ENCODE measurements at regions not wholly inside any gene's neighbourhood (a gene's known extent, or its start where the extent isn't known, plus 50 kb on each side); places are given as distances from the start of the nearest gene placed in this dataset.

DNA sequence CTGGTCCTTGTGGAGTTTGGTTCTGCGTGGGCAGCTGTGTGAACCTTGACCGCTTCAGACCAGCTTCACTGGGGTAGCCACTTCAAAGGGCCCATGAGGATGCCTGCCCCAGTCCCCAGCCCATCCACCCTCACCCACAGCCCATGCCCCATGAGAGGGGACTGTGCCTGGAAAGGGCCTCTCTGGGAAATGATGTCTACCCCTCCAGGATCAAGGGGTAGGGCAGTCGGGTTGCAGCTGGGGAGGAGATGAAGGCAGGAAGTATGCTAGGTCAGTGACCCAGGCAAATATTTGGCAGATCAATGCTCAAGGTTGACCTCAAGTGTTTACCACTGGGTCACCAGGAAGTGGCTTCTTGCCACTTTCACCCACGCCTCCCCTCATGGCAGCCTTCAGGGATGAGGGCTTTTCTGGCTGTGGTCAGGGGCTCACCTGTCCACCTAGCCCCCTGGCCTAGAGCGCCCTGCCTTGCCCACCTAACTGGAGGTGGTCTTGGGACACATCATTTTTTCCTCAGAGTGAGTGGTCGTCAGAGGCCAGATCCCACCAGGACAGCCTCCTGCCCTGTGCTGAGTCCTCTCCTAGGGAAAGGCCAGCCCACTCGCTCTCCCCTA, 109.5 kb downstream of the SNX5 start:
- DNase-seq (ENCODE audit: low spot score), result no peak
- H3K27ac Mint-ChIP-seq, result no peak overlapping the region
- no peaks in the 10 kb centered on the region for H3K36me3 Mint-ChIP-seq (ENCODE audit: low read depth)
- intact Hi-C loops (cut with micrococcal nuclease), result no loop called here
- no peaks in the 10 kb centered on the region for H3K9me3 Mint-ChIP-seq
- H3K4me1 Mint-ChIP-seq (ENCODE audit: low read depth), result peaks cover 36% of the 10 kb centered on the region
- no peak overlapping the region for H3K4me3 Mint-ChIP-seq (ENCODE audit: low read depth)
- H3K27me3 Mint-ChIP-seq (ENCODE audit: low read depth), result peaks cover 18% of the 10 kb centered on the region

DNA sequence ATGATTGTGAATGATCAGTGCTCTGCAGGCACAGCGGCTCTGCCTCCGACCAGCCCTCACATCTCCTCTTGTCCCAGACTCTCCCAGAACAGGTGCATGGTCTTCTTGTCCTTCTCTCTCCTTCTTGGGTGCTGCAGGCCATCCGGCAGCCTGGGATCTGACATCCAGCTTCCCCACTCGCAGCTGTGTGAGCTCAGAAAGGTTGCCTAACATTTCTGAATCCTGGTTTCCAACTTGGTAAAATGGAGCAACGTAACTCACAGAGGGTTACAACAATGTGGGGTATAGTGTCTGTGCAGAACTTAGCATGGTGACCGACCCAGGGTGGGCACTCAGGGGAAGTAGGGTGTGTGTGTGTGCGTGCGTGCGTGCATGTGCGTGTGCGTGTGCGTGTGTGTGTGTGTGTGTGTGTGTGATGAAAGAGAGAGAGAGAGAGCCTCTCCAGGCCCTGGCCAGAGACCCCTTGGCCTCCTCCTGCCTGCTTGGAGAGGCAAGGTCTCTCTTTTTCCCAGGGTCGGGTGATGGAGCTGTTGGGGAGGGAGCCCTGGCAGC, 110.1 kb downstream of the SNX5 start:
- Mint-ChIP-seq H3K4me1 (ENCODE audit: low read depth) (peaks cover 36% of the 10 kb centered on the region), H3K27ac (no peak overlapping the region), H3K27me3 (ENCODE audit: low read depth) (peaks cover 19% of the 10 kb centered on the region), H3K9me3 (no peaks in the 10 kb centered on the region), H3K36me3 (ENCODE audit: low read depth) (no peaks in the 10 kb centered on the region), H3K4me3 (ENCODE audit: low read depth) (no peak overlapping the region)
- intact Hi-C loops (cut with micrococcal nuclease), result no loop called here
- DNase-seq (ENCODE audit: low spot score), result no peak

DNA sequence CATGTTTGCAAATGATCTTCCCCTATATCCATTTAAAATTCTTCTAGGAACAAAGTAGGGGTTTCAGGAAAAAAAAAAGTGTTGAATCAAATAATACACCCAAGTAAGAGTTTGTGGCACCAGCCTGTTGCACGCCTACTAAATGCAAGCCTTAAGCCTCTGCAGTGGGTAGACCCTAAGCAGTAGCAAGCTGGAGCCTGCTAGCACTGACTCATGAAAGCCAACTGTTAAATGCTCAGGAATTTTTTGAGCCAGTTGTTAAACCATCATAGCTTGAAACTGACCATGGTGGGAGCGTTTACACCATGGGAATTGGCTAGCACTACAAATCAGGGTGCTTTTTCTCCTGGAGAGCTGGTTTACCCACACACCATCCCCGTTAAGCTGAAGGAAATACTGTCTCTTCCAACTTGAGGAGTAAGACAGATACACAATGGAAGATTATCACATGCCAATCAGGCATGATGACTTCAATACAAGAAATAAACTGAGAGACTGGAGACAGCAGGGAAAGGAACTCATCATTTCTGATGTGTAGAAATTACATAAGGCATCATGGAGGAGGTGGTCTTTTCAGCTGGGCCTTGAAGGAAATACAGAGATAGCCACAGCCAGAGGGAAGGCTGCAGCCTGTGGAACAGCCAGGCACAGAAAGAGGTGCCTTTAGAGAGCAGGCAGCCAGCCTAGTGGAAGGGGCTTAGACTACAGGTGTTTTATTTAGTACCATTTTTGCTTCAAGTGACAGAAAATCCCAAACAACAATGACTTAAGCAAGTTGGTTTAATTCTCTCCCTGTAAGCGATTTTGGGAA, 110.8 kb downstream of the SNX5 start:
- intact Hi-C loops (cut with micrococcal nuclease), result no loop called here
- Mint-ChIP-seq H3K36me3 (ENCODE audit: low read depth) (no peaks in the 10 kb centered on the region), H3K9me3 (no peaks in the 10 kb centered on the region), H3K27ac (no peak overlapping the region), H3K27me3 (ENCODE audit: low read depth) (peaks cover 22% of the 10 kb centered on the region), H3K4me1 (ENCODE audit: low read depth) (peaks cover 36% of the 10 kb centered on the region), H3K4me3 (ENCODE audit: low read depth) (no peak overlapping the region)
- DNase-seq (ENCODE audit: low spot score), result no peak

DNA sequence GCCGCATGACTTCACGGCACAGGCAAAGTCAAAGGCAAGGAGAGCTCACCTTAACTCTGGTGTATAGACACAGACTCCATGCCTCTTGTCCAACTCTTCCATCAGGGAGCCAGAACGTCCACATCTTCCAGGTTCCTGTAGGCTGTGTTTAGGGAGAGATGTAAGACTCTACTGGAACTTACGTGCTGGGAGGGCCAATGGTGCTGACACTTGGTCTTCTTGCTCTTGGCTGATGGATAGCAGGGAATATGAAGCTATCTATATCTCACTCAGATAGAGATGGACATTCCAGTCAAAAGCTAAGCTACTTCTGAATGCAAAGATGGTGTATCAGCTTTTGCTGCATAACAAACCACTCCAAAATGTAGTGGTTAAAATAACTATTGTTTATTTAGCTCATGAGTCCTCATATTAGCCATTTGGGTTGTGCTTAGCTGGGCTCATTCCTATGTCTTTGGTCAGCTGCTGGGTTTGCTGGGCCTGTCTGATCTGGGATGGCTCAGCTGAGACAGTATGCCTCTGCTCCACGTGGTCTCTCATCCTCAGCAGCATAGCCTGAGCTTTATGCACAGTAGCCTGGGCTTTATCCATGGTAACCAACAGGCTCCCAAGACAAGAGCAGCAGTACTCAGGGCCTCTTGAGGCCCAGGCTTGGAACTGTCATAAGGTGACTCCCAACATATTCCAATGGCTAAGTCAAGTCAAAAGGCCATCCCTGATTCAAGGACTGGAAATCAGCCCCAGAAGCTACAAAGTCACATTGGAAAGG, 111.6 kb downstream of the SNX5 start:
- Mint-ChIP-seq H3K9me3 (no peaks in the 10 kb centered on the region), H3K4me1 (ENCODE audit: low read depth) (peaks cover 36% of the 10 kb centered on the region), H3K36me3 (ENCODE audit: low read depth) (no peaks in the 10 kb centered on the region), H3K27me3 (ENCODE audit: low read depth) (peaks cover 17% of the 10 kb centered on the region), H3K27ac (no peak overlapping the region), H3K4me3 (ENCODE audit: low read depth) (no peak overlapping the region)
- DNase-seq (ENCODE audit: low spot score), result no peak
- intact Hi-C loops (cut with micrococcal nuclease), result no loop called here

DNA sequence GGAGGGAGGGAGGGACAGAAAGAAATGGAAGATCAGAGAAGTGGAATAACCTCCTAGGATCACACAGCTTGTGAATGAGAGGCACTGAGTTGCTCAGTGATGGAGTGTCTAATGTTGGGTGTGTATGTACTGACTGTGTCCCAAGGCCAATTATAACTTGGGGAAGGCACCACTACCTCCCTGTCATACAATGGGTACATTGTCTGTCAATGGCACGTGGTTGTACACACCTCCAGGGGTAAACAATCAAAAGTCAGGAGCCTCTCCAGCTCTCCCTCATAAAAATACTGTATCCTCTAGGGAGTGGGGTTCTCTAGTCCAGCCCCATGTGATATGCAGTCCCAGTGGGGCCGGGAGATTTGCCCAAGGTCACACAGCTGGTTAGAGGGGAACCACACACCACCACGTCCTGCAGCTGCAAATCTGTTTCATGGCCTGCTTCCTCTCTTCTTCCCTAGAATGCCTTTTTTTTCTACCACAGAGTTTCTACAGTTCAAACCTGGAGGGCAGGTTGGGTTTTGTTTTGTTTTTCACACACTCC, 112.5 kb downstream of the SNX5 start:
- no peak overlapping the region for H3K27ac Mint-ChIP-seq
- no peak overlapping the region for H3K4me3 Mint-ChIP-seq (ENCODE audit: low read depth)
- H3K4me1 Mint-ChIP-seq (ENCODE audit: low read depth), result peaks cover 36% of the 10 kb centered on the region
- no peak for DNase-seq (ENCODE audit: low spot score)
- peaks cover 12% of the 10 kb centered on the region for H3K27me3 Mint-ChIP-seq (ENCODE audit: low read depth)
- H3K36me3 Mint-ChIP-seq (ENCODE audit: low read depth), result no peaks in the 10 kb centered on the region
- H3K9me3 Mint-ChIP-seq, result no peaks in the 10 kb centered on the region
- intact Hi-C loops (cut with micrococcal nuclease), result no loop called here

DNA sequence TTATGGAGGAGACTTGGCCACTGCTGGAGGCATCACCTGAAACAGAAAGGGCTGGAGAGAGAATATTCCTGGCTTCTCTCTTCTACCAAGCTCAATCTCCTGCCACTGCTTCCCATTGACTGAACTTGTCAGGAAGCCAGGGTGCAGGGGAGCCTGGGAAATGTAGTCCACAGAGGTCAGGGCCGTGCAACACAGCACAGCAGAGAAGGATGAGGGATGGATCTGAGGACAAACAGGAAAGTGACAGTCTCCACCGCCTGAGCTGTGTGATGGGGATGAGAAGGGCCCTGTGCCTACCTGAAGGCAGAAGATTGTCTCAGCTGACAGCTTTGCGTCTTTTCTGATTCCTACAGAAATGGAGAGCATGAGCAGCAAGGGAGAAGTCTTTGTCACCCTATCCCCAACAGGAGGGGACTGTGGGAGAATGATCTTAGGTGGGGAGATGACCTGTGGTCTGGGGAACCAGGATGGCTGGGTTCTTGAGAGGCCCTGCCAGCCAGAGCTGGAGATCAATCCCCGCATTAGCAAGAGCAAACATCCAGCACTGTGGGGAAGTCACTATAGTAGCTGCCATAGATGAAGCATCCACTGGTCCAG, 114.2 kb downstream of the SNX5 start:
- no peaks in the 10 kb centered on the region for H3K9me3 Mint-ChIP-seq

DNA sequence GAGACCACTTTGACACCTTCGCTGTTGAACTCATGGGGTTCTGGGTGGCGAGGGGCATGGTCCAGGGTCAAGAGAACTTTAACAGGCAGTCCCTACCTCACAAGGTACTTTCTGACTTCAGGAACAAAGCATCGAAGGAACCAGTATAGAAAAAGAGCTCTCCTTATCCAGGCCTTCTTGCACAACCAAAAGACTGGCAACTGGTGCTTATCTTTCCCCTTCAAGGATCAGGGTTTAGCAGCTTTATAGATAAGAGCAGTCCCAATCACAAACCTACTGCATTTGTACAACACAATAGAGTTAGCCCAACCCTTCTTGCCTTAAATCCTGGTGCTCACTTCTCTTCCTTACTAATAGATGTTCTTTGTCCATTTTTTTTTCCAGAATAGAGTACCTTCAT, 116.3 kb downstream of the SNX5 start:
- intact Hi-C loops (cut with micrococcal nuclease), result no loop called here
- DNase-seq (ENCODE audit: low spot score), result no peak
- peaks cover 27% of the 10 kb centered on the region for H3K4me1 Mint-ChIP-seq (ENCODE audit: low read depth)
- H3K9me3 Mint-ChIP-seq, result no peaks in the 10 kb centered on the region
- peaks cover 6% of the 10 kb centered on the region for H3K27me3 Mint-ChIP-seq (ENCODE audit: low read depth)
- no peak overlapping the region for H3K4me3 Mint-ChIP-seq (ENCODE audit: low read depth)
- no peaks in the 10 kb centered on the region for H3K36me3 Mint-ChIP-seq (ENCODE audit: low read depth)
- no peak overlapping the region for H3K27ac Mint-ChIP-seq

More for the DNA sequence above, 114.2 kb downstream of the SNX5 start:
- no peak for DNase-seq (ENCODE audit: low spot score)
- Mint-ChIP-seq H3K4me1 (ENCODE audit: low read depth) (peaks cover 27% of the 10 kb centered on the region), H3K36me3 (ENCODE audit: low read depth) (no peaks in the 10 kb centered on the region), H3K27me3 (ENCODE audit: low read depth) (peaks cover 6% of the 10 kb centered on the region), H3K4me3 (ENCODE audit: low read depth) (no peak overlapping the region), H3K27ac (no peak overlapping the region)
- intact Hi-C loops (cut with micrococcal nuclease), result no loop called here

DNA sequence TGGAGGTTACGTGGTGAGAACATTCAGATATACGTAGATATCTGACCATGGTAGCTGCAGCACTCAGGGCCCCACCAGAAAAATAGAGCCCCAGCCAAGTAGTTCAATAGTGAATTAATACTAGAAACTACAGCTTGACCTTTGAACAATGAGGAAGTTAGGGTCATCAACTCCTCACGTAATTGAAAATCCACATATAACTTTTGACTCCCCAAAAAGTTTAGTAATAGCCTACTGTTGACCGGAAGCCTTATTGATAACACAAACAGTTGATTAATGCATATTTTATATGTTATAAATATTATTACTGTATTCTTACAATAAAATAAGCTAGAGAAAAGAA, 117.9 kb downstream of the SNX5 start:
- H3K27ac Mint-ChIP-seq, result no peak overlapping the region
- peaks cover 6% of the 10 kb centered on the region for H3K27me3 Mint-ChIP-seq (ENCODE audit: low read depth)
- intact Hi-C loops (cut with micrococcal nuclease), result no loop called here
- DNase-seq (ENCODE audit: low spot score), result no peak
- H3K36me3 Mint-ChIP-seq (ENCODE audit: low read depth), result no peaks in the 10 kb centered on the region
- H3K4me1 Mint-ChIP-seq (ENCODE audit: low read depth), result peaks cover 24% of the 10 kb centered on the region
- H3K4me3 Mint-ChIP-seq (ENCODE audit: low read depth), result no peak overlapping the region
- H3K9me3 Mint-ChIP-seq, result no peaks in the 10 kb centered on the region

DNA sequence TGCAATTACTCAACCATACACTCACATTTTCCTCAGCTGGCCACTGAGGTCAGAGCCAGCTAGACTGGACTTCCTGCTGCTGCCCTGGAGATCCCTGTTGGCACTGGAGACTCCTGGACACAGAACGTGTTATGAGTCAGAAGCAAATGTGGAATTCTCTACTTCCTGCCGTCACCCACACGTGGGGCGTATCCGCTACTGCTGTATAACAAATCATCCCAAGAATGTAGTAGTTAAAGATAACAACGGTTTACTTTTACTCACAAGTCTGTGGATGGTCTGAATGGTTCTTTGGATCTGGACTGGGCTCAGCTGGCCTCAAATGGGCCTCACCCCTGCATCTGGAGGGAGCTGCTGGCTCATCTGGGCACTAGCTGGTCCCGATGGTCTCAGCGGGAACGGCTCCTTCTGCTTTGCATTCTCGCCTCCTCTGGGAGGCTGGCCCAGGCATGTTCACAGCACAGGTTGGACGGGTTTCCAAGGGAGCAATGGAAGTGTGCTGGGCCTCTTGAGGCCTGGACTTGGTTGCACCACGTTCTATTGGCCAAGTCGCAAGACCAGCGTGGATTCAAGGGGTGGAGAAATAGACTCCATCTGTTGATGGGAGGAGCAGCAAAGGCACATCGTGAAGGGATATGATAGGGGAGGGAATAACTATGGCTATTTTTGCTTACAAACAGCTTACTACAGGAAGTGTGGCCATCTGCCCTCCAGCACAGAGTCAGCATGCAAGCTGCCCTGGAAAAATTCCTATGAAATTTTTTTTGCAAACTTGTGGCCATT, 118.5 kb downstream of the SNX5 start:
- peaks cover 6% of the 10 kb centered on the region for H3K27me3 Mint-ChIP-seq (ENCODE audit: low read depth)
- DNase-seq (ENCODE audit: low spot score), result no peak
- H3K4me3 Mint-ChIP-seq (ENCODE audit: low read depth), result no peak overlapping the region
- intact Hi-C loops (cut with micrococcal nuclease), result no loop called here
- no peak overlapping the region for H3K27ac Mint-ChIP-seq
- H3K4me1 Mint-ChIP-seq (ENCODE audit: low read depth), result peaks cover 25% of the 10 kb centered on the region
- no peaks in the 10 kb centered on the region for H3K36me3 Mint-ChIP-seq (ENCODE audit: low read depth)
- no peaks in the 10 kb centered on the region for H3K9me3 Mint-ChIP-seq

DNA sequence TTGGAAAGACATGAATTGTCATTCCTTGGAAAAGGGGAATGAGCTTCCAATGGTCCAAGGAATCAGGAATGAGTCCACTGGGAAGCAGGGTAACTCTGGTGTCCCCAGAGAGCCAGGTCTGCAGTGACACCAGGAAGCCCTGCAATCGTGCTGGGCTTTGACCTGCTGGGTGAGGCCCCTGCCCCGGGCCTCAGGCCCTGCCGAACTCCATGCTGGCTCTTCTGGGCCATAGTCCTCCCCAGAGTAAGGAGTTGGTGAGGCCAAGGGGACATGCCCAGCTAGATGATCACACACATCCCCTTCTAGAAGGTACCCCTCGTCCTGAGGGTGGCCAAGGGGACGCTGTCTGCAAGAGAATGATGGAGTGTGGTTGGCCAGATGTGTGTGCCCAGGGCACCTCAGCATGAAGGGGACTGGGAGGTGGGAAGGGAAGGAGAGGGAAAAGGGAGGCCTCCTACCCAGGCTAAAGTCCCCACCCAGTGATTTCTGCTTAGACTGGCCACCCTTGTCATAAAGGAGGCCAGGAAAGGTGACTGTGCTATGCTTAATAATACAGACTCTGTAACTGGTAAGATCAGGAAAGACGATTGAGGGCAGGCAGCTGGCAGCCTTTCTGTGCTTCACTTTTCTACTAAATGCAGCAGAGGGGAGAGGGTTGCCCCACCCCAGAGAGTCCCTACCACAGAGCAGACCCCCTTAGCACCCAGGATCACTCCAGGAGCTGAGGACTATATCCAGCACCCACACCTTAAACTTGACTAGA, 119.3 kb downstream of the SNX5 start:
- no peaks in the 10 kb centered on the region for H3K9me3 Mint-ChIP-seq
- intact Hi-C loops (cut with micrococcal nuclease), result no loop called here
- no peak overlapping the region for H3K27ac Mint-ChIP-seq
- no peak for DNase-seq (ENCODE audit: low spot score)
- peaks cover 28% of the 10 kb centered on the region for H3K4me1 Mint-ChIP-seq (ENCODE audit: low read depth)
- no peaks in the 10 kb centered on the region for H3K36me3 Mint-ChIP-seq (ENCODE audit: low read depth)
- H3K27me3 Mint-ChIP-seq (ENCODE audit: low read depth), result peaks cover 6% of the 10 kb centered on the region
- H3K4me3 Mint-ChIP-seq (ENCODE audit: low read depth), result no peak overlapping the region

DNA sequence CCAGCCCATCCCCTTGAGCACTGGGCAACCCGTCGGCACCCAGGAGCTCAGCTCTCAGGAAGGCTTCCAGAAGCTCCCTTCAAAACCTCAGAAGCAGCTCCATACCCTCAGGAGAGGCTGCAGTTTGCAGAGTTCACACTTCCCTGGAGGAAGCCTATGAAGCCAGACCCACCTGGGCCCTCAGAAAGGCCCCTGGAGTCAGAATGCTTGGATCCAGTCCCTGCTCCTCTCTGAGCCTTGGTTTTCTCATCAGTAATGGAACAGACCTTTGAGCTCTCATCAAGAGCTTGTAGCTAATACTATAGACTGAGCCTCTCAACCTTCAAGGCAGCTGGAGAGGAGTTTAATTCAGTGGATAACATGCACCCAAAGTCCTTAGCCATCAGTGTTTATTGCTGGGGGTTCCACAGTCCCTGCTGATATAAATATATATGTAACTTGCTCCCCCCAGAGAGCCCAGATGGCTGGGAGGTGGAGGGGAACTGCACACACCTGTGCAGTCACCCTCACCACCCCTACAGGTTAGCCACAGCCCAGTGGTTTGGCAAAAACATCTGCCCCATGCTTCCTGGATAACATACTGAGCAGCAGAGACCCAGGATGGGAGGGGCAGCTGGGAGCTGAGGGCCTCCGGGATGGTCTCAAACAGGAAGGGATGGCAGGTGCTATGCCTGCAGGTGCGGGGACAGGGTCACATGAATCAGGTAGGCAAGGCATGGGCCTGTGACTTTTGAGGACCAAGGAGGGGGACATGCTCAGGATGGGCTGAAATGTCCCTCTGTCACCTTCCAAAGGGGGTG, 120.1 kb downstream of the SNX5 start:
- no peaks in the 10 kb centered on the region for H3K36me3 Mint-ChIP-seq (ENCODE audit: low read depth)
- peaks cover 34% of the 10 kb centered on the region for H3K4me1 Mint-ChIP-seq (ENCODE audit: low read depth)
- no peaks in the 10 kb centered on the region for H3K9me3 Mint-ChIP-seq
- H3K27me3 Mint-ChIP-seq (ENCODE audit: low read depth), result peaks cover 4% of the 10 kb centered on the region
- no peak overlapping the region for H3K4me3 Mint-ChIP-seq (ENCODE audit: low read depth)
- DNase-seq (ENCODE audit: low spot score), result no peak
- intact Hi-C loops (cut with micrococcal nuclease), result no loop called here
- H3K27ac Mint-ChIP-seq, result no peak overlapping the region
